ENCODE measurements at regions not wholly inside any gene's neighbourhood (a gene's known extent, or its start where the extent isn't known, plus 50 kb on each side); places are given as distances from the start of the nearest gene placed in this dataset.

GRCh38 chr12:73161970-73162369 is 889.8 kb downstream of the TRHDE start:
- no peak overlapping the region for H3K4me3 ChIP-seq (ENCODE audit: low read length)
- no peak for DNase-seq (ENCODE audit: low read depth)
- TF ChIP-seq, protein P1, sequence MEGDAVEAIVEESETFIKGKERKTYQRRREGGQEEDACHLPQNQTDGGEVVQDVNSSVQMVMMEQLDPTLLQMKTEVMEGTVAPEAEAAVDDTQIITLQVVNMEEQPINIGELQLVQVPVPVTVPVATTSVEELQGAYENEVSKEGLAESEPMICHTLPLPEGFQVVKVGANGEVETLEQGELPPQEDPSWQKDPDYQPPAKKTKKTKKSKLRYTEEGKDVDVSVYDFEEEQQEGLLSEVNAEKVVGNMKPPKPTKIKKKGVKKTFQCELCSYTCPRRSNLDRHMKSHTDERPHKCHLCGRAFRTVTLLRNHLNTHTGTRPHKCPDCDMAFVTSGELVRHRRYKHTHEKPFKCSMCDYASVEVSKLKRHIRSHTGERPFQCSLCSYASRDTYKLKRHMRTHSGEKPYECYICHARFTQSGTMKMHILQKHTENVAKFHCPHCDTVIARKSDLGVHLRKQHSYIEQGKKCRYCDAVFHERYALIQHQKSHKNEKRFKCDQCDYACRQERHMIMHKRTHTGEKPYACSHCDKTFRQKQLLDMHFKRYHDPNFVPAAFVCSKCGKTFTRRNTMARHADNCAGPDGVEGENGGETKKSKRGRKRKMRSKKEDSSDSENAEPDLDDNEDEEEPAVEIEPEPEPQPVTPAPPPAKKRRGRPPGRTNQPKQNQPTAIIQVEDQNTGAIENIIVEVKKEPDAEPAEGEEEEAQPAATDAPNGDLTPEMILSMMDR (conservative IDR thresholded peaks at IDR 0.05; ENCODE audit: low read depth, low read length), result no peak

DNA sequence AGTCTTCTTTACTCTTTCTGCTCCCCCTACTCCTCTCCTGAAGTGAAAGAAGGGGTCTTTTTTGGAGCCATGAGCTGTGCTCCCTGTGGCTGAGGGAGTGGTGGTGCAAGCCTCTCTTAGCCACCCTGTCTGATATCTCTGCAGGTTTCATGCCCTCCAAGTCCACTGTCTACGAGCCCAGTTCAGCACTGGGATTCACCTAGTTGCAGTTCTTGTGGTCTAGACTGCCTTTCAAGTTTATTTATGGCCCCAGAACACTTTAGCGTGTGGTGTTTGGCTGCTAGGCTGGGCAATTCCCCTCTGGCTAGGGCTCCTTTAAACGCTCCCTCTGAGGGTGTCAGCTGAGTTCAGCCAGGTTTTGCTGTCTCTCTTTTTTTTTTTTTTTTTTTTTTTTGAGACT is 908.6 kb downstream of the TRHDE start:
- no peak for DNase-seq (ENCODE audit: low read depth)
- no peak overlapping the region for H3K4me3 ChIP-seq (ENCODE audit: low read length)
- TF ChIP-seq, protein P1 (conservative IDR thresholded peaks at IDR 0.05; ENCODE audit: low read depth, low read length), result no peak

GRCh38 chr12:73181244-73181643 is 909.1 kb downstream of the TRHDE start:
- TF ChIP-seq, protein P1 (conservative IDR thresholded peaks at IDR 0.05; ENCODE audit: low read depth, low read length), result no peak
- no peak for DNase-seq (ENCODE audit: low read depth)
- H3K4me3 ChIP-seq (ENCODE audit: low read length), result no peak overlapping the region

DNA sequence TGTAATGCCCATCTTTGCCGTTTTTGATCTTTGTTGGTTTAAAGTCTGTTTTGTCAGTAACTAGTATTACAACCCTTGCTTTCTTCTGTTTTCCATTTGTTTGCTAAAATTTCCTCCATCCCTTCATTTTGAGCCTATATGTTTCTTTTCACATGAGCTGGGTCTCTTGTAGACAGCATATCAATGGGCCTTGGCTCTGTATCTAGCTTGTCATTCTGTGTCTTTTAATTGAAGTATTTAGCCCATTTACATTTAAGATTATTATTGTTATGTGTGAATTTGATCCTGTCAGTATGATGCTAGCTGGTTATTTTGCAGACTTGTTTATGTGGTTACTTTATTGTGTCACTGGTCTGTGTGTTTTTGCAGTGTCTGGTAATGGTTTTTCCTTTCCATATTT is 913.2 kb downstream of the TRHDE start:
- no peak for DNase-seq (ENCODE audit: low read depth)
- TF ChIP-seq, protein P1 (conservative IDR thresholded peaks at IDR 0.05; ENCODE audit: low read depth, low read length), result no peak

GRCh38 chr12:73186272-73186671 is 914.1 kb downstream of the TRHDE start:
- TF ChIP-seq, protein P1 (conservative IDR thresholded peaks at IDR 0.05; ENCODE audit: low read depth, low read length), result no peak
- no peak for DNase-seq (ENCODE audit: low read depth)
- no peak overlapping the region for H3K4me3 ChIP-seq (ENCODE audit: low read length)

More for the DNA sequence above, 913.2 kb downstream of the TRHDE start:
- H3K4me3 ChIP-seq (ENCODE audit: low read length), result no peak overlapping the region

GRCh38 chr12:73187765-73188164 is 915.6 kb downstream of the TRHDE start:
- no peak for DNase-seq (ENCODE audit: low read depth)
- TF ChIP-seq, protein P1 (conservative IDR thresholded peaks at IDR 0.05; ENCODE audit: low read depth, low read length), result no peak
- no peak overlapping the region for H3K4me3 ChIP-seq (ENCODE audit: low read length)

- H3K4me3 ChIP-seq (ENCODE audit: low read length), result no peak overlapping the region
- TF ChIP-seq, protein P1 (conservative IDR thresholded peaks at IDR 0.05; ENCODE audit: low read depth, low read length), result no peak
Observed at GRCh38 chr12:73210548-73211204, 938.5 kb downstream of the TRHDE start.

More at GRCh38 chr12:73210548-73211204, 938.5 kb downstream of the TRHDE start:
- no peak for DNase-seq (ENCODE audit: low read depth)

All from retinal pigment epithelial cell (primary cell).